Sigmoid colon (tissue), 6 donors: ENCODE measurements at regions not wholly inside any gene's neighbourhood (a gene's known extent, or its start where the extent isn't known, plus 50 kb on each side); places are given as distances from the start of the nearest gene placed in this dataset.
"Not testable (repeated sequence)": the region's sequence is repeated elsewhere in the genome, so short reads cannot be mapped to it uniquely, and the experiment has no call there.

ENCODE experiments used
- DNase-seq: peaks from one replicate; pipeline ENCODE4 v3.0.0-alpha.2; 2019
- H3K27ac ChIP-seq, 4 donors: fragments of 200-600 bp; sonication (generic); one replicate each; pipeline ENCODE4 v1.5.1; 2016 to 2019; ENCODE audit warnings: mild to moderate bottlenecking in 1 of 4
- H3K27me3 ChIP-seq, 3 donors: fragments of 200-600 bp; sonication (generic); one replicate each; pipeline ENCODE4 v1.5.1; 2019; ENCODE audit warnings: mild to moderate bottlenecking in 1 of 3
- H3K36me3 ChIP-seq, 4 donors: fragments of 200-600 bp; sonication (generic); one replicate each; pipeline ENCODE4 v1.5.1; 2016 to 2019
- H3K4me1 ChIP-seq, 4 donors: fragments of 200-600 bp; sonication (generic); one replicate each; pipeline ENCODE4 v1.5.1; 2017 to 2019
- H3K4me3 ChIP-seq, 4 donors: fragments of 200-600 bp; sonication (generic); one replicate each; pipeline ENCODE4 v1.5.1; 2017 to 2019; ENCODE audit warnings: mild to moderate bottlenecking in 2 of 4, moderate library complexity in 1 of 4
- H3K9me3 ChIP-seq, 4 donors: fragments of 200-600 bp in 3 of 4; sonication (generic) in 3 of 4; one replicate each; pipeline versions ENCODE4 v1.5.1 to v1.6.1; 2013 to 2019
- CTCF ChIP-seq, 4 experiments: fragments of 450-650 bp in 3 of 4; fragments of 200-600 bp in 1 of 4; IDR thresholded peaks; one replicate each; pipeline ENCODE4 v1.5.1; 2016 to 2019; ENCODE audit warnings: antibody characterized with exemption in 4 of 4, mild to moderate bottlenecking in 3 of 4, moderate library complexity in 2 of 4
- EP300 ChIP-seq, 4 donors: sonication (generic); formaldehyde crosslinking; IDR thresholded peaks; one replicate each; pipeline ENCODE4 v1.6.1; 2017; ENCODE audit warnings: antibody characterized with exemption in 4 of 4
- POLR2A ChIP-seq, 2 donors: fragments of 450-650 bp; IDR thresholded peaks; one replicate each; pipeline ENCODE4 v1.6.1; 2016; ENCODE audit warnings: antibody characterized with exemption in 2 of 2, mild to moderate bottlenecking in 2 of 2, moderate library complexity in 2 of 2
- POLR2AphosphoS5 ChIP-seq, 4 donors: sonication (generic); formaldehyde crosslinking; IDR thresholded peaks; one replicate each; pipeline ENCODE4 v1.6.1; 2017; ENCODE audit warnings: antibody characterized with exemption in 4 of 4
- WGBS, 2 donors: extraction: QIAGEN DNeasy Blood & Tissue Kit; methylation state at CpG; one replicate each; pipeline ENCODE4 v1.1.7; 2013; 5-methylcytosine and 5-hydroxymethylcytosine counted together
- intact Hi-C: fragments of 100-400 bp; cut with DNase I; formaldehyde crosslinking; loops from one replicate; pipeline ENCODE4 v1.15.1; 2023
- donor health status: healthy with polysubstance abuse.
- donor health status: healthy.

GRCh38 chr19:30681162-30682100, 309.2 kb downstream of the ZNF536 start:
- DNase-seq = no peak
- Histone ChIP-seq H3K4me1 (peaks cover 0 to 9% (median 4%) of the 10 kb centered on the region in 4 donors), H3K9me3 (no peaks in the 10 kb centered on the region), H3K27ac (no peak overlapping the region), H3K36me3 (no peaks in the 10 kb centered on the region), H3K27me3 (peaks cover 0 to 1% (median 0%) of the 10 kb centered on the region in 3 donors), H3K4me3 (no peak overlapping the region)
- intact Hi-C loops = loop anchor here (2.0 to 10.0 kb wide), 3 partner anchors 36 to 1359 kb away; no protein-coding TSS in a partner anchor
- WGBS, 2 donors = 73 to 79% methylated on average over 19 of the region's 19 CpGs
- TF ChIP-seq POLR2A (IDR thresholded peaks at IDR 0.05) = no peak

GRCh38 chr19:30680399-30680798, 308.2 kb downstream of the ZNF536 start:
- not testable (repeated sequence) for DNase-seq, H3K27me3 ChIP-seq, H3K4me3 ChIP-seq, H3K36me3 ChIP-seq, H3K27ac ChIP-seq, H3K9me3 ChIP-seq, H3K4me1 ChIP-seq
- WGBS, 2 donors = 50 to 95% methylated on average over 1 of the region's 3 CpGs
- intact Hi-C loops = loop anchor here (5.0 to 10.0 kb wide), 2 partner anchors 37 to 654 kb away; no protein-coding TSS in a partner anchor

- no peak for DNase-seq
- intact Hi-C loops = loop anchor here (5.0 to 10.0 kb wide), 3 partner anchors 38 to 1895 kb away; no protein-coding TSS in a partner anchor
- H3K4me1 ChIP-seq = no peaks in the 10 kb centered on the region
- no peaks in the 10 kb centered on the region for H3K9me3 ChIP-seq
- TF ChIP-seq CTCF (IDR thresholded peaks at IDR 0.05) = no peak
- TF ChIP-seq POLR2AphosphoS5 (IDR thresholded peaks at IDR 0.05) = no peak
- no peak for TF ChIP-seq EP300 (IDR thresholded peaks at IDR 0.05)
- TF ChIP-seq POLR2A (IDR thresholded peaks at IDR 0.05) = no peak
- no peak overlapping the region for H3K27ac ChIP-seq
- no peak overlapping the region for H3K4me3 ChIP-seq
- H3K36me3 ChIP-seq = no peaks in the 10 kb centered on the region
- WGBS, 2 donors = 51 to 84% methylated on average over 6 of the region's 6 CpGs
- H3K27me3 ChIP-seq = no peaks in the 10 kb centered on the region
Observed at GRCh38 chr19:30679789-30680188, 307.6 kb downstream of the ZNF536 start.

- Histone ChIP-seq H3K27me3 (no peaks in the 10 kb centered on the region), H3K27ac (no peak overlapping the region), H3K4me3 (no peak overlapping the region), H3K9me3 (no peaks in the 10 kb centered on the region), H3K36me3 (no peaks in the 10 kb centered on the region), H3K4me1 (no peaks in the 10 kb centered on the region)
- DNase-seq = no peak
- TF ChIP-seq POLR2A (IDR thresholded peaks at IDR 0.05) (no peak), POLR2AphosphoS5 (IDR thresholded peaks at IDR 0.05) (no peak), EP300 (IDR thresholded peaks at IDR 0.05) (no peak), CTCF (IDR thresholded peaks at IDR 0.05) (no peak)
- 65 to 73% methylated on average over 16 of the region's 16 CpGs for WGBS, 2 donors
- intact Hi-C loops = loop anchor here (10.0 kb wide), 1 partner anchor 1896 kb away; no protein-coding TSS in a partner anchor
Observed at GRCh38 chr19:30679153-30679702, 307.0 kb downstream of the ZNF536 start.

- Histone ChIP-seq H3K4me1 (no peaks in the 10 kb centered on the region), H3K27ac (no peak overlapping the region), H3K9me3 (no peaks in the 10 kb centered on the region), H3K36me3 (no peaks in the 10 kb centered on the region), H3K4me3 (no peak overlapping the region), H3K27me3 (no peaks in the 10 kb centered on the region)
- intact Hi-C loops = loop anchor here (10.0 kb wide), 1 partner anchor 1897 kb away; no protein-coding TSS in a partner anchor
- TF ChIP-seq POLR2AphosphoS5 (IDR thresholded peaks at IDR 0.05) (no peak), EP300 (IDR thresholded peaks at IDR 0.05) (no peak), CTCF (IDR thresholded peaks at IDR 0.05) (no peak), POLR2A (IDR thresholded peaks at IDR 0.05) (no peak)
- DNase-seq = no peak
- 79 to 89% methylated on average over 10 of the region's 10 CpGs for WGBS, 2 donors
Observed at GRCh38 chr19:30678168-30678567, 306.0 kb downstream of the ZNF536 start.
